Activated T-helper 2 cell treated with anti-CD3 and anti-CD28 coated beads, Interferon-gamma antibody, Interleukin-2, Interleukin-4, amounts not matched to agents 10 μg/mL and 5 μg/mL and 100 μg/mL, durations not matched to agents 14 hours and 24 hours and 36 hours (primary cell): ENCODE measurements at regions not wholly inside any gene's neighbourhood (a gene's known extent, or its start where the extent isn't known, plus 50 kb on each side); places are given as distances from the start of the nearest gene placed in this dataset.

Experiments
- DNase-seq: peaks from one replicate; pipeline ENCODE4 v3.0.0; 2021; ENCODE audit warnings: low spot score
- H3K27ac Mint-ChIP-seq: one replicate; pipeline ENCODE4 v1.8.0; 2021; ENCODE audit warnings: mixed read lengths
- H3K27me3 Mint-ChIP-seq: one replicate; pipeline ENCODE4 v1.8.0; 2021; ENCODE audit warnings: low read depth, mixed read lengths
- H3K36me3 Mint-ChIP-seq: one replicate; pipeline ENCODE4 v1.8.0; 2021; ENCODE audit warnings: low read depth, mixed read lengths
- H3K4me1 Mint-ChIP-seq: one replicate; pipeline ENCODE4 v1.8.0; 2021; ENCODE audit warnings: low read depth, mixed read lengths
- H3K4me3 Mint-ChIP-seq: one replicate; pipeline ENCODE4 v1.8.0; 2021; ENCODE audit warnings: low read depth, mild to moderate bottlenecking, moderate library complexity, mixed read lengths
- H3K9me3 Mint-ChIP-seq: one replicate; pipeline ENCODE4 v1.8.0; 2021; ENCODE audit warnings: mixed read lengths
- intact Hi-C: fragments of 100-400 bp; cut with micrococcal nuclease; formaldehyde crosslinking; loops from one replicate; pipeline ENCODE4 v1.15.1; 2023

- no peaks in the 10 kb centered on the region for H3K4me1 Mint-ChIP-seq
- H3K9me3 Mint-ChIP-seq = peaks cover 6% of the 10 kb centered on the region
- H3K27ac Mint-ChIP-seq = no peak overlapping the region
- no peaks in the 10 kb centered on the region for H3K36me3 Mint-ChIP-seq
- no peak overlapping the region for H3K4me3 Mint-ChIP-seq
- no peak for DNase-seq
- H3K27me3 Mint-ChIP-seq = no peaks in the 10 kb centered on the region
- intact Hi-C loops = no loop called here
Measured at GRCh38 chr15:97623091-97623661, 337.3 kb upstream of the ARRDC4 start.

- Mint-ChIP-seq H3K9me3 (peaks cover 6% of the 10 kb centered on the region), H3K36me3 (no peaks in the 10 kb centered on the region), H3K27me3 (no peaks in the 10 kb centered on the region), H3K4me3 (no peak overlapping the region), H3K27ac (no peak overlapping the region), H3K4me1 (no peaks in the 10 kb centered on the region)
- DNase-seq = no peak
- intact Hi-C loops = no loop called here
Measured at GRCh38 chr15:97627634-97628033, 332.9 kb upstream of the ARRDC4 start.

GRCh38 chr15:97645758-97646157 is 314.7 kb upstream of the ARRDC4 start:
- DNase-seq = no peak
- no peaks in the 10 kb centered on the region for H3K4me1 Mint-ChIP-seq
- peaks cover 4% of the 10 kb centered on the region for H3K9me3 Mint-ChIP-seq
- H3K27me3 Mint-ChIP-seq = no peaks in the 10 kb centered on the region
- no peak overlapping the region for H3K4me3 Mint-ChIP-seq
- H3K36me3 Mint-ChIP-seq = no peaks in the 10 kb centered on the region
- H3K27ac Mint-ChIP-seq = no peak overlapping the region
- intact Hi-C loops = no loop called here

- Mint-ChIP-seq H3K27me3 (peaks cover 9% of the 10 kb centered on the region), H3K9me3 (peaks cover 4% of the 10 kb centered on the region), H3K27ac (no peak overlapping the region), H3K4me1 (no peaks in the 10 kb centered on the region), H3K36me3 (no peaks in the 10 kb centered on the region), H3K4me3 (no peak overlapping the region)
- DNase-seq = no peak
- intact Hi-C loops = no loop called here
Measured at GRCh38 chr15:97648728-97649127, 311.8 kb upstream of the ARRDC4 start.

GRCh38 chr15:97652041-97652440 is 308.5 kb upstream of the ARRDC4 start:
- H3K4me3 Mint-ChIP-seq = no peak overlapping the region
- H3K4me1 Mint-ChIP-seq = no peaks in the 10 kb centered on the region
- DNase-seq = no peak
- no peaks in the 10 kb centered on the region for H3K36me3 Mint-ChIP-seq
- H3K27ac Mint-ChIP-seq = no peak overlapping the region
- H3K27me3 Mint-ChIP-seq = peaks cover 9% of the 10 kb centered on the region
- peaks cover 4% of the 10 kb centered on the region for H3K9me3 Mint-ChIP-seq
- intact Hi-C loops = no loop called here

GRCh38 chr15:97652700-97653167 is 307.8 kb upstream of the ARRDC4 start:
- no peak overlapping the region for H3K4me3 Mint-ChIP-seq
- H3K4me1 Mint-ChIP-seq = no peaks in the 10 kb centered on the region
- no peaks in the 10 kb centered on the region for H3K36me3 Mint-ChIP-seq
- DNase-seq = no peak
- intact Hi-C loops = no loop called here
- H3K27ac Mint-ChIP-seq = no peak overlapping the region
- H3K9me3 Mint-ChIP-seq = no peaks in the 10 kb centered on the region
- H3K27me3 Mint-ChIP-seq = peaks cover 9% of the 10 kb centered on the region

- H3K36me3 Mint-ChIP-seq = no peaks in the 10 kb centered on the region
- H3K9me3 Mint-ChIP-seq = no peaks in the 10 kb centered on the region
- no peak overlapping the region for H3K27ac Mint-ChIP-seq
- H3K4me1 Mint-ChIP-seq = no peaks in the 10 kb centered on the region
- H3K27me3 Mint-ChIP-seq = peaks cover 9% of the 10 kb centered on the region
- no peak overlapping the region for H3K4me3 Mint-ChIP-seq
- DNase-seq = no peak
- intact Hi-C loops = no loop called here
Measured at GRCh38 chr15:97653896-97654295, 306.6 kb upstream of the ARRDC4 start.

- peaks cover 9% of the 10 kb centered on the region for H3K27me3 Mint-ChIP-seq
- no peaks in the 10 kb centered on the region for H3K4me1 Mint-ChIP-seq
- H3K9me3 Mint-ChIP-seq = no peaks in the 10 kb centered on the region
- H3K36me3 Mint-ChIP-seq = no peaks in the 10 kb centered on the region
- H3K27ac Mint-ChIP-seq = no peak overlapping the region
- DNase-seq = no peak
- H3K4me3 Mint-ChIP-seq = no peak overlapping the region
- intact Hi-C loops = no loop called here
Measured at GRCh38 chr15:97654481-97655076, 305.9 kb upstream of the ARRDC4 start.

GRCh38 chr15:97661796-97662195 is 298.7 kb upstream of the ARRDC4 start:
- H3K27me3 Mint-ChIP-seq = no peaks in the 10 kb centered on the region
- no peak for DNase-seq
- intact Hi-C loops = no loop called here
- no peaks in the 10 kb centered on the region for H3K4me1 Mint-ChIP-seq
- no peaks in the 10 kb centered on the region for H3K36me3 Mint-ChIP-seq
- H3K4me3 Mint-ChIP-seq = no peak overlapping the region
- H3K9me3 Mint-ChIP-seq = peaks cover 4% of the 10 kb centered on the region
- H3K27ac Mint-ChIP-seq = no peak overlapping the region

GRCh38 chr15:97672586-97672985 is 287.9 kb upstream of the ARRDC4 start:
- H3K4me3 Mint-ChIP-seq = no peak overlapping the region
- H3K4me1 Mint-ChIP-seq = no peaks in the 10 kb centered on the region
- peaks cover 5% of the 10 kb centered on the region for H3K9me3 Mint-ChIP-seq
- H3K27ac Mint-ChIP-seq = no peak overlapping the region
- intact Hi-C loops = no loop called here
- DNase-seq = no peak
- H3K27me3 Mint-ChIP-seq = no peaks in the 10 kb centered on the region
- H3K36me3 Mint-ChIP-seq = no peaks in the 10 kb centered on the region

GRCh38 chr15:97678656-97679055 is 281.8 kb upstream of the ARRDC4 start:
- intact Hi-C loops = no loop called here
- H3K4me3 Mint-ChIP-seq = no peak overlapping the region
- no peak overlapping the region for H3K27ac Mint-ChIP-seq
- no peak for DNase-seq
- H3K36me3 Mint-ChIP-seq = no peaks in the 10 kb centered on the region
- peaks cover 9% of the 10 kb centered on the region for H3K9me3 Mint-ChIP-seq
- H3K4me1 Mint-ChIP-seq = no peaks in the 10 kb centered on the region
- H3K27me3 Mint-ChIP-seq = no peaks in the 10 kb centered on the region

- H3K9me3 Mint-ChIP-seq = peaks cover 8% of the 10 kb centered on the region
- H3K4me1 Mint-ChIP-seq = no peaks in the 10 kb centered on the region
- H3K27ac Mint-ChIP-seq = no peak overlapping the region
- no peaks in the 10 kb centered on the region for H3K36me3 Mint-ChIP-seq
- H3K27me3 Mint-ChIP-seq = no peaks in the 10 kb centered on the region
- DNase-seq = no peak
- intact Hi-C loops = no loop called here
- H3K4me3 Mint-ChIP-seq = no peak overlapping the region
Measured at GRCh38 chr15:97679106-97679688, 281.3 kb upstream of the ARRDC4 start.

GRCh38 chr15:97680606-97681220 is 279.8 kb upstream of the ARRDC4 start:
- intact Hi-C loops = no loop called here
- Mint-ChIP-seq H3K27me3 (no peaks in the 10 kb centered on the region), H3K36me3 (no peaks in the 10 kb centered on the region), H3K27ac (no peak overlapping the region), H3K4me3 (no peak overlapping the region), H3K9me3 (peaks cover 4% of the 10 kb centered on the region), H3K4me1 (no peaks in the 10 kb centered on the region)
- DNase-seq = no peak
